Stimulated activated CD4-positive, alpha-beta T cell treated with anti-CD3 and anti-CD28 coated beads, Interleukin-1b, Interleukin-23, amount 100 ng/mL, for 1 hour (primary cell): ENCODE measurements at regions not wholly inside any gene's neighbourhood (a gene's known extent, or its start where the extent isn't known, plus 50 kb on each side); places are given as distances from the start of the nearest gene placed in this dataset.
A peak's percentile ranks its signal among the peaks of the same experiment; 100 is the strongest.

ENCODE experiments used
- DNase-seq, 2 donors: peaks; one replicate each; pipeline ENCODE4 v3.0.0-alpha.2; 2020; ENCODE audit warnings: low read depth in 2 of 2

- DNase-seq: no peak
Measured at GRCh38 chr1:58909914-58910681, 126.3 kb upstream of the JUN start.

GRCh38 chr1:58911841-58912499 is 128.1 kb upstream of the JUN start:
- DNase-seq: no peak

GRCh38 chr1:58914925-58915324 is 131.1 kb upstream of the JUN start:
- DNase-seq: no peak

- no peak for DNase-seq
Measured at GRCh38 chr1:58917436-58917835, 133.6 kb upstream of the JUN start.

GRCh38 chr1:58919226-58919958 is 135.5 kb upstream of the JUN start:
- DNase-seq: no peak

GRCh38 chr1:58919959-58920321 is 136.1 kb upstream of the JUN start:
- DNase-seq: no peak

- DNase-seq: no peak
Measured at GRCh38 chr1:58921342-58921741, 137.5 kb upstream of the JUN start.

GRCh38 chr1:58921751-58922150 is 137.9 kb upstream of the JUN start:
- DNase-seq: no peak

- no peak for DNase-seq
Measured at GRCh38 chr1:58922302-58923089, 138.6 kb upstream of the JUN start.

- DNase-seq: no peak
Measured at GRCh38 chr1:58923090-58923470, 139.2 kb upstream of the JUN start.

GRCh38 chr1:58924016-58924565 is 140.2 kb upstream of the JUN start:
- DNase-seq: no peak

GRCh38 chr1:58924821-58925220 is 141.0 kb upstream of the JUN start:
- no peak for DNase-seq

GRCh38 chr1:58925247-58925646 is 141.4 kb upstream of the JUN start:
- no peak for DNase-seq

- no peak for DNase-seq
Measured at GRCh38 chr1:58926152-58926551, 142.3 kb upstream of the JUN start.

- no peak for DNase-seq
Measured at GRCh38 chr1:58927041-58927721, 143.3 kb upstream of the JUN start.

- DNase-seq: no peak
Measured at GRCh38 chr1:58927722-58928085, 143.9 kb upstream of the JUN start.

- DNase-seq: no peak
Measured at GRCh38 chr1:58928514-58928913, 144.7 kb upstream of the JUN start.

GRCh38 chr1:58929671-58930325 is 146.0 kb upstream of the JUN start:
- peak; percentile 24 to 45 for DNase-seq

- no peak for DNase-seq
Measured at GRCh38 chr1:58931024-58931423, 147.2 kb upstream of the JUN start.

GRCh38 chr1:58931756-58932155 is 147.9 kb upstream of the JUN start:
- DNase-seq: no peak
